Transverse colon (tissue), 3 donors: ENCODE measurements at regions not wholly inside any gene's neighbourhood (a gene's known extent, or its start where the extent isn't known, plus 50 kb on each side); places are given as distances from the start of the nearest gene placed in this dataset.

Experiments
- POLR2A ChIP-seq: fragments of 450-650 bp; IDR thresholded peaks from one replicate; pipeline ENCODE4 v1.6.1; 2016; ENCODE audit warnings: antibody characterized with exemption, mild to moderate bottlenecking, moderate library complexity
- TF ChIP-seq, protein P1 (sequence below), 5 experiments: fragments of 200-600 bp in 3 of 5; fragments of 450-650 bp in 2 of 5; sonication (generic) in 3 of 5; IDR thresholded peaks; 1 replicate in 2 of 5; 2 replicates in 3 of 5; pipeline ENCODE4 v1.5.1; 2016 to 2017; ENCODE audit warnings: antibody characterized with exemption in 5 of 5, inconsistent platforms in 3 of 5, mild to moderate bottlenecking in 2 of 5, moderate library complexity in 1 of 5

DNA sequence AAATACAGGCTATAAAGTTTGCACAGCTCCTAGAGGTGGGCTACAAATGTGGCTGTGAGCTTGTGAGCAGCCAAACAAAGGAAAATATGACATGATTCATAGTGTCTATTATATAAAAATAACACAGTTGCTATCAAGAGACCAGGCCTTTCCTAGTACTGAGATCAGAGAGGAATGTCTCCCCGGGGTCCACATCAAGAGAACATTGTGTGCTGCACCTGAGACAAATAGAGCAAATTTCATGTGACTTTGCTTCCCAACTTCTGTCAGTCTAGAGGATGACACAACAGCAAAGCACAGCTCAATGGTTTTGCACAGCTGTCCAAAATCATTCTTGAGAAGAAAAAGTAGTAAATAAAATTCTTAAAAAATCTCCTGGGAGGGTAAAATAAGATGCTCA is 297.5 kb upstream of the PRKD1 start:
- TF ChIP-seq, protein P1, sequence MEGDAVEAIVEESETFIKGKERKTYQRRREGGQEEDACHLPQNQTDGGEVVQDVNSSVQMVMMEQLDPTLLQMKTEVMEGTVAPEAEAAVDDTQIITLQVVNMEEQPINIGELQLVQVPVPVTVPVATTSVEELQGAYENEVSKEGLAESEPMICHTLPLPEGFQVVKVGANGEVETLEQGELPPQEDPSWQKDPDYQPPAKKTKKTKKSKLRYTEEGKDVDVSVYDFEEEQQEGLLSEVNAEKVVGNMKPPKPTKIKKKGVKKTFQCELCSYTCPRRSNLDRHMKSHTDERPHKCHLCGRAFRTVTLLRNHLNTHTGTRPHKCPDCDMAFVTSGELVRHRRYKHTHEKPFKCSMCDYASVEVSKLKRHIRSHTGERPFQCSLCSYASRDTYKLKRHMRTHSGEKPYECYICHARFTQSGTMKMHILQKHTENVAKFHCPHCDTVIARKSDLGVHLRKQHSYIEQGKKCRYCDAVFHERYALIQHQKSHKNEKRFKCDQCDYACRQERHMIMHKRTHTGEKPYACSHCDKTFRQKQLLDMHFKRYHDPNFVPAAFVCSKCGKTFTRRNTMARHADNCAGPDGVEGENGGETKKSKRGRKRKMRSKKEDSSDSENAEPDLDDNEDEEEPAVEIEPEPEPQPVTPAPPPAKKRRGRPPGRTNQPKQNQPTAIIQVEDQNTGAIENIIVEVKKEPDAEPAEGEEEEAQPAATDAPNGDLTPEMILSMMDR (IDR thresholded peaks at IDR 0.05), result no peak
- TF ChIP-seq POLR2A, result no peak
